ENCODE measurements at regions not wholly inside any gene's neighbourhood (a gene's known extent, or its start where the extent isn't known, plus 50 kb on each side); places are given as distances from the start of the nearest gene placed in this dataset.

- Mint-ChIP-seq H3K4me1 (ENCODE audit: unreplicated experiment) (peaks cover 9% of the 10 kb centered on the region), H3K27me3 (ENCODE audit: unreplicated experiment) (no peaks in the 10 kb centered on the region), H3K9me3 (ENCODE audit: unreplicated experiment) (no peaks in the 10 kb centered on the region), H3K27ac (ENCODE audit: unreplicated experiment) (no peak overlapping the region), H3K36me3 (ENCODE audit: unreplicated experiment) (no peaks in the 10 kb centered on the region), H3K4me3 (ENCODE audit: unreplicated experiment) (no peak overlapping the region)
- TF ChIP-seq, protein P1, sequence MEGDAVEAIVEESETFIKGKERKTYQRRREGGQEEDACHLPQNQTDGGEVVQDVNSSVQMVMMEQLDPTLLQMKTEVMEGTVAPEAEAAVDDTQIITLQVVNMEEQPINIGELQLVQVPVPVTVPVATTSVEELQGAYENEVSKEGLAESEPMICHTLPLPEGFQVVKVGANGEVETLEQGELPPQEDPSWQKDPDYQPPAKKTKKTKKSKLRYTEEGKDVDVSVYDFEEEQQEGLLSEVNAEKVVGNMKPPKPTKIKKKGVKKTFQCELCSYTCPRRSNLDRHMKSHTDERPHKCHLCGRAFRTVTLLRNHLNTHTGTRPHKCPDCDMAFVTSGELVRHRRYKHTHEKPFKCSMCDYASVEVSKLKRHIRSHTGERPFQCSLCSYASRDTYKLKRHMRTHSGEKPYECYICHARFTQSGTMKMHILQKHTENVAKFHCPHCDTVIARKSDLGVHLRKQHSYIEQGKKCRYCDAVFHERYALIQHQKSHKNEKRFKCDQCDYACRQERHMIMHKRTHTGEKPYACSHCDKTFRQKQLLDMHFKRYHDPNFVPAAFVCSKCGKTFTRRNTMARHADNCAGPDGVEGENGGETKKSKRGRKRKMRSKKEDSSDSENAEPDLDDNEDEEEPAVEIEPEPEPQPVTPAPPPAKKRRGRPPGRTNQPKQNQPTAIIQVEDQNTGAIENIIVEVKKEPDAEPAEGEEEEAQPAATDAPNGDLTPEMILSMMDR (IDR thresholded peaks at IDR 0.05) = no peak
- no peak for DNase-seq (ENCODE audit: extremely low spot score, unreplicated experiment)
Observed at GRCh38 chr1:175889848-175890247, 146.5 kb upstream of the TNR start.

- H3K27ac Mint-ChIP-seq (ENCODE audit: unreplicated experiment) = no peak overlapping the region
- no peak overlapping the region for H3K4me3 Mint-ChIP-seq (ENCODE audit: unreplicated experiment)
- H3K27me3 Mint-ChIP-seq (ENCODE audit: unreplicated experiment) = no peaks in the 10 kb centered on the region
- no peaks in the 10 kb centered on the region for H3K36me3 Mint-ChIP-seq (ENCODE audit: unreplicated experiment)
- peaks cover 9% of the 10 kb centered on the region for H3K4me1 Mint-ChIP-seq (ENCODE audit: unreplicated experiment)
- no peak for DNase-seq (ENCODE audit: extremely low spot score, unreplicated experiment)
- TF ChIP-seq, protein P1 (IDR thresholded peaks at IDR 0.05) = no peak
- no peaks in the 10 kb centered on the region for H3K9me3 Mint-ChIP-seq (ENCODE audit: unreplicated experiment)
Observed at GRCh38 chr1:175888996-175889395, 145.6 kb upstream of the TNR start.

DNA sequence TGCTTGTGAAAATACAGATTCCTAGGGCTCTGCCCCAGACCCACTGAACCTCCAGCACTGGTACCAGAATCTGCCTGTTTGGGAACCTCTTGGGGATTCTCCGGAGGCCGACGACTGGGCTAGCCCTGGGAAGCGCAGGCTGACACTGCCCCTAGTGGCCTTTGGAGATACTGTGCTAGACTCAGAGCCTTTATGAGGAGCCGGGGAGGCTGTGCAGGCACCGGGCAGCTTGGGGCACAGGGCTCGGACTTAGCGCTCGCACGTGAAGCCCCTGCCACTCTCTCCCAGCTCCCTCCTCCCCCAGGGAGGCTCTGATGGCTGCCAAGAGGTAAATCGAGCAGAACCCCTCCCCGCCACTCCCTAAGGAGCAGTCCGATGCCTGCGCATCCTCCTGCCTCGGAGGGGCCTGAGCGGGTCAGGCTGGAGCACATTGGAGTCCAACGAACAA, 144.6 kb upstream of the TNR start:
- H3K4me3 Mint-ChIP-seq (ENCODE audit: unreplicated experiment) = no peak overlapping the region
- peaks cover 9% of the 10 kb centered on the region for H3K4me1 Mint-ChIP-seq (ENCODE audit: unreplicated experiment)
- no peaks in the 10 kb centered on the region for H3K36me3 Mint-ChIP-seq (ENCODE audit: unreplicated experiment)
- no peaks in the 10 kb centered on the region for H3K9me3 Mint-ChIP-seq (ENCODE audit: unreplicated experiment)
- H3K27me3 Mint-ChIP-seq (ENCODE audit: unreplicated experiment) = no peaks in the 10 kb centered on the region
- H3K27ac Mint-ChIP-seq (ENCODE audit: unreplicated experiment) = no peak overlapping the region
- DNase-seq (ENCODE audit: extremely low spot score, unreplicated experiment) = no peak
- TF ChIP-seq, protein P1 (IDR thresholded peaks at IDR 0.05) = peak; percentile 83

DNA sequence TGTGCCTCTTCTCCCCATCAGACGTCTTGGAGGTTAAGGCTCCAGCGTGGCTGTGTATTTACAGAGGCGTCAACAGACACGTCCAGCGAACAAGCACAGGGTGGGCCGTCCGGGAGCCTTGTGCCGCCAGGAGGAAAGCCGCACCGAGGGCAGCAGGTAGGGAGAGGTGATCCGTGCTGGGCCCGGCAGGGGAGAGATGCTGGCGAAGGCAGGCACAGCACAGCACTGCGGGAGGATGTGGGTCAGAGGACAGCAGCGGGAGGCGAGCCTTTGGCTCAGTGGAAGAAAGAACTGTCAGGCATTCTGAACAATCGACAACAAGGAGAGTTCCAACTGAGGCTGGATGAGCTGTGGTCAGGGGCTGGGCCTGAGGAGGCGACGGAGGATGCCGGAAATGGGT, 144.1 kb upstream of the TNR start:
- Mint-ChIP-seq H3K9me3 (ENCODE audit: unreplicated experiment) (no peaks in the 10 kb centered on the region), H3K27me3 (ENCODE audit: unreplicated experiment) (no peaks in the 10 kb centered on the region), H3K4me1 (ENCODE audit: unreplicated experiment) (peaks cover 9% of the 10 kb centered on the region), H3K4me3 (ENCODE audit: unreplicated experiment) (no peak overlapping the region), H3K36me3 (ENCODE audit: unreplicated experiment) (no peaks in the 10 kb centered on the region), H3K27ac (ENCODE audit: unreplicated experiment) (no peak overlapping the region)
- no peak for DNase-seq (ENCODE audit: extremely low spot score, unreplicated experiment)
- TF ChIP-seq, protein P1 (IDR thresholded peaks at IDR 0.05) = no peak

- no peak for DNase-seq (ENCODE audit: extremely low spot score, unreplicated experiment)
- Mint-ChIP-seq H3K27me3 (ENCODE audit: unreplicated experiment) (no peaks in the 10 kb centered on the region), H3K4me1 (ENCODE audit: unreplicated experiment) (peaks cover 9% of the 10 kb centered on the region), H3K36me3 (ENCODE audit: unreplicated experiment) (no peaks in the 10 kb centered on the region), H3K9me3 (ENCODE audit: unreplicated experiment) (no peaks in the 10 kb centered on the region), H3K4me3 (ENCODE audit: unreplicated experiment) (no peak overlapping the region), H3K27ac (ENCODE audit: unreplicated experiment) (no peak overlapping the region)
- TF ChIP-seq, protein P1 (IDR thresholded peaks at IDR 0.05) = no peak
Observed at GRCh38 chr1:175885326-175885725, 141.9 kb upstream of the TNR start.

Measured in osteocyte (in vitro differentiated cells).